ENCODE measurements at regions not wholly inside any gene's neighbourhood (a gene's known extent, or its start where the extent isn't known, plus 50 kb on each side); places are given as distances from the start of the nearest gene placed in this dataset.

GRCh38 chr15:38706956-38707355, 142.3 kb upstream of the RASGRP1 start:
- Histone ChIP-seq H3K36me3 (ENCODE audit: insufficient read depth in 1 of 2, low read depth in 1 of 2) (no peaks in the 10 kb centered on the region), H3K4me1 (no peaks in the 10 kb centered on the region), H3K27ac (no peak overlapping the region), H3K9me3 (no peaks in the 10 kb centered on the region), H3K27me3 (ENCODE audit: insufficient read depth in 3 of 3, low read length in 2 of 3) (peaks cover 0 to 12% (median 0%) of the 10 kb centered on the region in 3 donors), H3K4me3 (no peak overlapping the region)
- TF ChIP-seq CTCF (IDR thresholded peaks at IDR 0.05) = no peak
- intact Hi-C loops (cut with DNase I) = loop anchor here (5.0 kb wide), 2 partner anchors 875 to 1050 kb away; partner anchors contain the start of gene THBS1 (in 1 of the 2)
- 47 to 65% (median 54%) methylated on average over 5 of the region's 5 CpGs for WGBS, 3 donors
- ATAC-seq (no peak), DNase-seq (no peak)

- WGBS, 3 donors = 49 to 55% (median 51%) methylated on average over 8 of the region's 8 CpGs
- intact Hi-C loops (cut with DNase I) = loop anchor here (5.0 kb wide), 2 partner anchors 874 to 1049 kb away; partner anchors contain the start of gene THBS1 (in 1 of the 2)
- ATAC-seq = peak in 3 of 4 donors; percentile 49 to 74 (median 55)
- Histone ChIP-seq H3K9me3 (no peaks in the 10 kb centered on the region), H3K27ac (no peak overlapping the region), H3K4me1 (no peaks in the 10 kb centered on the region), H3K27me3 (ENCODE audit: insufficient read depth in 3 of 3, low read length in 2 of 3) (peaks cover 0 to 12% (median 0%) of the 10 kb centered on the region in 3 donors), H3K4me3 (no peak overlapping the region), H3K36me3 (ENCODE audit: insufficient read depth in 1 of 2, low read depth in 1 of 2) (no peaks in the 10 kb centered on the region)
- DNase-seq = no peak
- peak; percentile 54 for TF ChIP-seq CTCF (IDR thresholded peaks at IDR 0.05)
Observed at GRCh38 chr15:38707802-38708671, 143.4 kb upstream of the RASGRP1 start.

- Histone ChIP-seq H3K27me3 (ENCODE audit: insufficient read depth in 3 of 3, low read length in 2 of 3) (peaks cover 0 to 12% (median 0%) of the 10 kb centered on the region in 3 donors), H3K36me3 (ENCODE audit: insufficient read depth in 1 of 2, low read depth in 1 of 2) (no peaks in the 10 kb centered on the region), H3K9me3 (no peaks in the 10 kb centered on the region), H3K27ac (no peak overlapping the region), H3K4me3 (no peak overlapping the region), H3K4me1 (no peaks in the 10 kb centered on the region)
- TF ChIP-seq CTCF (IDR thresholded peaks at IDR 0.05) = no peak
- 74 to 77% (median 77%) methylated on average over 4 of the region's 4 CpGs for WGBS, 3 donors
- no peak for DNase-seq
- no peak for ATAC-seq
- intact Hi-C loops (cut with DNase I) = loop anchor here (5.0 kb wide), 2 partner anchors 874 to 1049 kb away; partner anchors contain the start of gene THBS1 (in 1 of the 2)
Observed at GRCh38 chr15:38708672-38709180, 144.1 kb upstream of the RASGRP1 start.

GRCh38 chr15:38709196-38709595, 144.6 kb upstream of the RASGRP1 start:
- no peak for TF ChIP-seq CTCF (IDR thresholded peaks at IDR 0.05)
- DNase-seq (no peak), ATAC-seq (no peak)
- WGBS, 3 donors = 82 to 85% (median 85%) methylated on average over 2 of the region's 2 CpGs
- Histone ChIP-seq H3K36me3 (ENCODE audit: insufficient read depth in 1 of 2, low read depth in 1 of 2) (no peaks in the 10 kb centered on the region), H3K4me3 (no peak overlapping the region), H3K27ac (no peak overlapping the region), H3K27me3 (ENCODE audit: insufficient read depth in 3 of 3, low read length in 2 of 3) (peaks cover 0 to 12% (median 0%) of the 10 kb centered on the region in 3 donors), H3K4me1 (no peaks in the 10 kb centered on the region), H3K9me3 (no peaks in the 10 kb centered on the region)
- intact Hi-C loops (cut with DNase I) = loop anchor here (5.0 kb wide), 2 partner anchors 873 to 1048 kb away; partner anchors contain the start of gene THBS1 (in 1 of the 2)
